DND-41 (cell line): ENCODE measurements at regions not wholly inside any gene's neighbourhood (a gene's known extent, or its start where the extent isn't known, plus 50 kb on each side); places are given as distances from the start of the nearest gene placed in this dataset.

Experiments used
- CTCF ChIP-seq: IDR thresholded peaks from 2 replicates; pipeline ENCODE4 v1.5.1; 2012; ENCODE audit warnings: borderline replicate concordance, low read length, moderate library complexity, mild to moderate bottlenecking; ENCODE audit not compliant: poor library complexity, severe bottlenecking; ENCODE audit errors: extremely low read depth
- EZH2 ChIP-seq: IDR thresholded peaks from 3 replicates; pipeline ENCODE4 v1.6.1; 2012; ENCODE audit warnings: borderline replicate concordance, low read depth, mild to moderate bottlenecking, moderate library complexity, low read length, inconsistent platforms; ENCODE audit not compliant: severe bottlenecking

DNA sequence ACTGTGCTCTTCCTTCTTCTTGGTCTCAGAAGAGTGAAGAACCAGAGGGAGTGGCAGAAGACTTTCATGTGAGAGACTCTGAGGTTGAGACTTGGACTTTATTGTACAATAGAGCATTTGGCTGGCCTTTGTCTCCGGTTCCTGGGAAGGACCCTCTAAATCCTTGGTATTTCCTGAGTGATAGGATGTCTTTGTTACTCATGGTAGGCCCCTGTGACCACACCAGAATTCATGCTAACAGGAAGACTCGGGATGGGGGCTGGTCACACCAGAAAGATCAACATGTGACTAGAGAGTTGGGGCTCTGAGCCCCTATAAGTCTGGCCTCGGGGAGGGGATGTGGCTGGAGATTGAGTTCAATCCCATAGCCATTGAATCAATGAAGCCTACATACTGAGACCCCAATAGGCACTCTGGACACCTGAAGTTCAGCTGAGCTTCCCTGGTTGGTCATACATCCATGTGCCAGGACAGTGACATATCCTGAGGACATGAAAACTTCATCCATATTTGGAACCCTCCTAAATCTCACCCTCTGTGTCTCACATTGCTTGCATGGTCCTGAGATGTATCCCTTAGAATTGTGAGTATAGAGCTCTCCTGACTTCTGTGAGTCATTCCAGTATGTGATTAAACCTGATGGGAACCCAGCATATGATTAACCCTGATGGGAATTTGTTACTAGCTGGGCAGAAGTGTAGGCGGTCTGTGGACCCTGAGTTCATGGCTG is 201.7 kb downstream of the GADD45G start:
- no peak for TF ChIP-seq EZH2
- no peak for TF ChIP-seq CTCF
